ENCODE measurements at regions not wholly inside any gene's neighbourhood (a gene's known extent, or its start where the extent isn't known, plus 50 kb on each side); places are given as distances from the start of the nearest gene placed in this dataset.
"Not testable (repeated sequence)": the region's sequence is repeated elsewhere in the genome, so short reads cannot be mapped to it uniquely, and the experiment has no call there.

GRCh38 chr20:60100780-60101179, 142.6 kb downstream of the CDH26 start:
- DNase-seq, result no peak

- DNase-seq, result no peak
These were observed 143.1 kb downstream of the CDH26 start for GRCh38 chr20:60101201-60101890.

- DNase-seq, result no peak
These were observed 143.7 kb downstream of the CDH26 start for GRCh38 chr20:60101891-60102281.

DNA sequence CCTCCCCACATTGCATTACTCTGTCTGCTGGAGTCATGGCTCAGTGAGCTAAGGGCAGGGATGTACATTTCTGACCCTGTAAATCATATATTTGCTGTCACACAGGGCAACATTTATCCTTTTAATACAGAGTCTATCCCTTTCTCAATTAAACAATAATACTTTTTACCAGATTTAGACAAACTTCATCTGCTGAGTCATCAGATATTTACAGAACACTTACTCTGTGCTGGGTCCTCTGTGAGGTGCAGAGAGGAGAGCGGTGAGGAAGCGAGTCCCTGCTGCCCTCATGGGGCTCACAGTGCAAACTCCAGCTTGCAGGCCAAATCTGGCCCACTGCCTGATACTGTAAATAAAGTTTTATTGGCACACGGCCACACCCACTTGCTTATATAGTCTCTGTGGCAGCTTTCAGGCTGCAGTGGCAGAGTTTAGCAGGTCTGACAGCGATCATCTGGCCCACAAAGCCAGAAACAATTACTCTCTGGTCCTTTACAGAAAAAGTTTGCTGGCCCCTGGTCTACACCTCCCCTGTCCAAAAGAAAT, 144.5 kb downstream of the CDH26 start:
- DNase-seq, result no peak

DNA sequence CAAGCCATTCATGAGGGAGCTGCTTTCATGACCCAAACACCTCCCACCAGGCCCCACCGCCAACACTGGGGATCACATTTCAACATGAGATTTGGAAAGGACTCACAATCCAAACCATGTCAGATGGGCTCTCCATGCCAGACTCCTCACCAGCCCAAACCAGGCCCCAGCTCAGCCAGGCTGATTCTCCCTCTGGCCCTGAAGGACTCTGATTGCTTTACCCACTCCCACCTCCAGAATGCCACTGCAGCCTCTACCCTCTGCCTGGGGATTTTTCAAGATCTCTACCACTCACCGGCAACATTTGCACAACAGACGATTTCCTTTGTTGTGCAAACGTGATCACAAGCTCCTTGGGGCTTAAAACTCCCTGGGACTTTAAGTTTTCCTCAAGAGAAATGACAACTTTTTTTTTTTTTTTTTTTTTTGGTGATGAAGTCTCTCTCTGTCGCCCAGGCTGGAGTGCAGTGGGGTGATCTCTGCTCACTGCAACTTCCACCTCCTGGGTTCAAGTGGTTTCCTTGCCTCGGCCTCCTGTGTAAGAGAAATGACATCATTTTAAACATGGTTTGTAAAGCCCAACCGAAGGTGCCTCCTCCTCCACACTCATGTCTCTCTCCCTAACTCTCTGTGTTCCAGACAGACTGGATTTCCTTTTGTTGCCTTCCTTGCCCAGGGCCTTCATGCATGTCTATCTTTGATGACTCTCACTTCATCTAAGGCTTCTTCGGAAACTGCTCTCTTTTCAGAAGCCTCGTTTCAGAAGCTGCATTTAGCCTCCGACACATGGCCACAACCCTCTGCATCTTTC, 147.0 kb downstream of the CDH26 start:
- no peak for DNase-seq

DNA sequence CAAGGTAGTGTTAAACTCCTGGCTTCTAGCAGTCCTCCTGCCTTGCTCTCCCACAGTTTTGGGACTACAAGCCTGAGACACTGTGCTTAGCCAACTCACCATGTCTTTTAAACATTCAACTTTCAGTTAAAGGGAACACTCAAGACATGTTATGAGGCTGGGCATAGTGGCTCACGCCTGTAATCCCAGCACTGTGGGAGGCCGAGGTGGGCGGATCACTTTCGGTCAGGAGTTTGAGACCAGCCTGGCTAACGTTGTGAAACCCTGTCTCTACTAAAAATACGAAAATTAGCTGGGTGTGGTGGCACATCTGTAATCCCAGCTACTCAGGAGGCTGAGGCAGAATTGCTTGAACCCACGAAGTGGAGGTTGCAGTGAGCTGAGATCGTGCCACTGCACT, 148.0 kb downstream of the CDH26 start:
- DNase-seq, result not testable (repeated sequence)

- DNase-seq, result no peak
These were observed 149.6 kb downstream of the CDH26 start for GRCh38 chr20:60107621-60108390.

GRCh38 chr20:60108397-60108796, 150.2 kb downstream of the CDH26 start:
- DNase-seq, result no peak

DNA sequence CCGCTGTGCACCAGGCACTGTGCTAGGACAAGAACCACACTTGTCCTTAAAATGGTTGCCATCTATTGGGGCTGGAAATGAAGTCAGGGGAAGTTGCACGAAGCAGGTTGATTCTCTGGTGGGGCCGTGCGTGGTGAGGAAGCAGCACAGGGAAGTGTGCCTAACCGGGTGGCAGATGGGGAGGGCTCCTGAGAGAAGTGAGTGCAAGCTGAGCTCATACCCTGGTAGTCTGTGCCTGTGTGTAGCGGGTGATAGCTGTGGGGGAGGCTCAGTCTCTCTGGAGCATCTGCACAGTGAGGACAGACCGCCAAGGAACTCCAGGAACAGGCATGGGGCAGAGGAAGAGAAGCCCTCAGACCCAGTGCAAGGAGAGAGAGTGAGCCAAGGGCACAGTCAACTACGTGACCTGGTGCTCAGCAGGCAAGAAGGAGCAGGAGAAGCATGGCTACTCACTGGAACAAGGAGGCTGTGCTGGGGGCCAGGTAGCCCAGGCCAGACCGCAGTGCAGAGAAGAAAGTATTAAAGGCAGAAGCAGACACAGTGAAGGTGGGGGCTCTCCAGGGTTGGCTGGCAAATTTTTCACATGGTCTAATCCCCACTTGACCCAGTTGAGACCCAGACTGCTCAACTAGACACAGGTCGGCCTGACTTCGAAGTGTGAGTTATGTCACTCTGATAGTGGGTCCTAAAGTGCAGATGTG, 155.0 kb downstream of the CDH26 start:
- no peak for DNase-seq

DNA sequence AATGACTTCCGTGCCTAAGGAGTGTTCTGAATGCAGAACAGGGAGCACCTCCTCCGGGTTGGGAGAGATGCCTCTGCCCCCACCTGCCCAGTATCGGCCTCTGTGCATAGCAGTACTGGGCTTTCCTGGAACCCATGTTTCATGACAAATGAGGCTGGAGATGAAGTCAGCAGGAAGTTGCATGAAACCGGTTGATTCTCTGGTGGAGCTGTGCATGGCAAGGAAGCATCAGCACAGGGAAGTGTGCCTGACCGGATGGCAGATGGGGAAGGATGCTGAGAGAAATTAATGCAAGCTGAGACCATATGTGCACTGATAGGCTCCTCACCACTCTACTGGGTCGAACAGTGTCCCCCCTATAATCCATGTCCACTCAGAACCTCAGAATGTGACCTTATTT, 155.5 kb downstream of the CDH26 start:
- no peak for DNase-seq

DNA sequence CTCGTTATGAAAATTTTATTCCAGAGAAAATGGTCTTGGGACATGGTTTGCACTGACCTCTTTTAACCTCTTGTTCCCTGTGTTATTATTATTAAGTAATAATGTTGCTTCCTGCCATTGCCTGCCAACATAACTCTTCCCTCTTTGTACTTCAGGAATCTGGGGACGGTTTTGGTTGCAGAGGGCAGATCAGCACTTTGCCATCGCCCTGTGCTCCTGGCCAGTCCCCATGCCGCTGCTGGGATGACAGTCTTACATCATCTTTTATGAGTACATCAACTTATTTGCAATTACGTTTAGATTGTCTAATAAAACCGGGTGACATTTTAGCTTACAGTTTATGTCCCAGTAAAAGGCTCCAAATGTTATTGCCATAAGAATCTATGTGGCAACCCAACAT, 157.2 kb downstream of the CDH26 start:
- DNase-seq, result no peak

GRCh38 chr20:60116128-60116909, 158.1 kb downstream of the CDH26 start:
- DNase-seq, result no peak

DNA sequence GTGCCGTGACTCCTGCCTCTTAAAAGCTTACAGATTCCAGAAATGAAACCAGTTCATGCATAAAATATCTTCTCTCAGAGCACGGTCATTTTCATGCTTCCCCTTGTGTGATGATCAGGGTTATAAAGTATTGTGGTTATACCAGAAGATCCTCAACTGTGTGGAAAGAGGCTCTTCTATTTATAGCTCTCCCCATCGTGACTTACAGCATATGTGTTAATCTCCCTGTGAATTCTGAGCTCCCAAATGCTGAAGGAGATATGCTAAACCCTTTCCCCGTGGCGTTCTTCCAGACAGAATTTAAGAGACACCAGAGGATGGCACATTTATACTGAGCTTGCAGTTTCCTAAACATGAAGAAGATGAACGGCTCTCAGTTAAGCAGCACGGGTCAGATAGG, 158.8 kb downstream of the CDH26 start:
- no peak for DNase-seq

GRCh38 chr20:60121903-60122302, 163.7 kb downstream of the CDH26 start:
- no peak for DNase-seq

- DNase-seq, result no peak
These were observed 164.4 kb downstream of the CDH26 start for GRCh38 chr20:60122671-60123070.

GRCh38 chr20:60123096-60123495, 164.9 kb downstream of the CDH26 start:
- no peak for DNase-seq

DNA sequence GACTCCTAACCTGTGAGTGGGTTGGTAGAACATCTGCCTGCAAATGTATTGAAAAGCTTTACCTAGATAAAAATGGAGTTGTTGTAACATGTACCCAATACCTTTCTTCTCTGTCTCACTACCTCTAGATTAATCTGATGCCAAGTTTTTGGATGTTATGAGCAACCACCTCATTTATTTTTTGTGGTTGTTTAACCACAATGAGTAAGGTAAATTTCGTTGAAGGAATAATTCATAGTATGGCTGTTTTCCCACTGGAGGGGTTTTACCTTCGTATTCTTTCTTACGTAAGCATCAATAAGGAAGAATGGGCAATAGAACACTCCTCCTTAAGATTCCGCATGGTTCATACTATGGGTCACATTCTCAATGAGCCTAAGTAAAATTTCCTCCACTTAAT, 165.4 kb downstream of the CDH26 start:
- DNase-seq, result no peak

DNA sequence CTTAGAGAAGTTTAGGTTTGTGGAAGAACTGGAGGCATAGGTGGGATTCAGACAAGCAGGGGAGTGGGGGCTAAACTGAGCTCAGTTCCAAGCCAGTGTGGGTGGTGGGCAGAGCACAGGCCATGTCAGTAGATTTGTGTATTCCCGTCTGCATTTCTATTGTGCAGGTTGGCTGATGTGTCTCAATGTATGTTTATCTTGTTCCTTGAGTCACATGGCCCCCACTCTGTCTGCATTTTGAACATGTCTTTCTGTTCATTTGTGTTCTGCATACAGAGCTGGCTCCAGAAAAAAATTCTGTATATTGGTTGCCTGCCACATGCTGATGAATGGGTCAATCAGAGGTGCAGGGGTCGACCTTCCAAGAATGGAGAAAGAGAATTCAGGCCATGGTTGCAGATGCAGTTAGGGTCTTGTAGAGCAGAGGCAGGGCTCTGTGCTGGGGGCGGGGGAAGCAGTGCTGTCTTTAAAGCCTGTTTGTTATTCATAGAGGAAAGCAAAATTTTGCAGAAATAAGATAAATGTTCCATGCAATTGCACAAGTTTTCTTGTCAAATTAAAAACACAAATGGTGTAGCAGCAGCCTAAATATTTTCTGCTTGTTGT, 166.7 kb downstream of the CDH26 start:
- DNase-seq, result no peak

DNA sequence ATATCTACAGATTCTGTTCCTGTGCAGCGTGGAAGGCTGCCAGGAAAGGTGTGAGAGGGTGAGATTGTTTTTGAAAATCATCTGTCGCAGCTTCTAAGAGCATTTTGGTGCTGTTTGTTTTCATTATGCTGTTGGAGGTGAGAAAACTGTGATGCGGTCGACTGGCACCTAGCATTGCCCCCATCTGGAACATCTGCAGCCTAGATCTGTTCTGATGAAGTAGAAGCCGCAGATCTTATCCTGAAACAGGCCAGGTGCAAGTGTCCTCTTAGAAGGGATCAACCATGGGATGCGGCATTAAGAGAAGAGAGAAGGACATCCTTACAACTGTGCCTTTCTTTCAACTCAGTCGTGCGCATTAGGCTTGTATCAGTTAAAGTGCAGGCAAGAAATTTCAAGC, 167.3 kb downstream of the CDH26 start:
- DNase-seq, result no peak

- no peak for DNase-seq
These were observed 168.8 kb downstream of the CDH26 start for GRCh38 chr20:60126975-60127374.

DNA sequence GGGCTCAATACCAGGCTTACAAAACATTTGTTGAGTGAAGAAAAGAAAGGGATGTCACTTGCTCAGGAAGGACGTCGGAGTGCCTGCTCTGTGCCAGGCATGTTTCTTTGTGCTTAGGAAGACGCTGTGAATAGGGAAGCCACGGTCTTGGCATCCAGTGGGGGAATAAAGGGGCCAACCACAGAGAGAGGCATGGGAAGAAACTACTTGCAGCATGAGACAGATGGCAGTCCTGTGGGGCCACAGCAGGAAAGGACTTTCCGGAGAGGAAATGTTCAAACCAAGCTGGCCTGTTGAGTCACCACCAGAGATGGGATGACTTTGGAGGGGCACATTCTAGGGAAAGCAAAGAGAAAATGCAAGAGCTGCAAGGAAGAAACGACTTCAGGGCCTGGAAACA, 173.2 kb downstream of the CDH26 start:
- DNase-seq, result no peak
